SU-DHL-6 (cell line): ENCODE measurements at regions not wholly inside any gene's neighbourhood (a gene's known extent, or its start where the extent isn't known, plus 50 kb on each side); places are given as distances from the start of the nearest gene placed in this dataset.

Experiments
- CTCF ChIP-seq: fragments of 200-600 bp; sonication (generic); IDR thresholded peaks from one replicate; pipeline ENCODE4 v1.5.1; 2017; ENCODE audit warnings: antibody characterized with exemption, mild to moderate bottlenecking, low read length, moderate library complexity; ENCODE audit not compliant: insufficient read depth, poor library complexity, severe bottlenecking
- EZH2phosphoT487 ChIP-seq: fragments of 200-600 bp; sonication (generic), shearing (Covaris generic); conservative IDR thresholded peaks from 2 replicates; pipeline ENCODE4 v1.6.1; 2018; ENCODE audit warnings: mild to moderate bottlenecking, antibody characterized with exemption, low read length, moderate library complexity, mixed read lengths

DNA sequence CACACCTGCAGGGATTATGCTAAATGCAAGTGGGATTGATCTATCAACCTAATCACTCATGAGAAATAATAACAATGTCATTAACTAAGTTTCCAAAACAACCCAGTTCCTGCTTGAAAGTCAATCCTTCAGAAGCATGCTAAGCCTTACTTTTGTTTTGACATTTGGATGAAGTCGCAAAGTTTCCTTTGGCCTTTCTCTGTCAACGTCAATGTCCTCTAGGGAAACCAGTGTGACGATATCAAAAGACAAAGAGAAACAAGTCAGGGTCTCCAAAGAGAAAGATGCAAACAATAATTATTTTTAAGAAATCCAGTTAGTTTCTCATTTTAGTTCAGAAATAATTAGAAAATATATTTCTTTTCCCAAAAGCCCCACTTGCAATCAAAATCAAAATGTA, 86.7 kb upstream of the SRD5A3 start:
- TF ChIP-seq CTCF (no peak), EZH2phosphoT487 (no peak)
